Osteocyte (in vitro differentiated cells): ENCODE measurements at regions not wholly inside any gene's neighbourhood (a gene's known extent, or its start where the extent isn't known, plus 50 kb on each side); places are given as distances from the start of the nearest gene placed in this dataset.
"Not testable (repeated sequence)": the region's sequence is repeated elsewhere in the genome, so short reads cannot be mapped to it uniquely, and the experiment has no call there.

Source experiments
- DNase-seq: peaks from one replicate; pipeline ENCODE4 v3.0.0; 2021; ENCODE audit warnings: mixed read lengths; ENCODE audit not compliant: unreplicated experiment; ENCODE audit errors: extremely low spot score
- H3K27ac Mint-ChIP-seq: one replicate; pipeline ENCODE4 v1.8.0; 2021; ENCODE audit warnings: mild to moderate bottlenecking, mixed read lengths; ENCODE audit not compliant: unreplicated experiment
- H3K27me3 Mint-ChIP-seq: one replicate; pipeline ENCODE4 v1.8.0; 2021; ENCODE audit warnings: mixed read lengths; ENCODE audit not compliant: unreplicated experiment
- H3K36me3 Mint-ChIP-seq: one replicate; pipeline ENCODE4 v1.8.0; 2021; ENCODE audit warnings: mixed read lengths; ENCODE audit not compliant: unreplicated experiment
- H3K4me1 Mint-ChIP-seq: one replicate; pipeline ENCODE4 v1.8.0; 2021; ENCODE audit warnings: mixed read lengths; ENCODE audit not compliant: unreplicated experiment
- H3K4me3 Mint-ChIP-seq: one replicate; pipeline ENCODE4 v1.8.0; 2021; ENCODE audit warnings: mild to moderate bottlenecking, moderate library complexity, mixed read lengths; ENCODE audit not compliant: unreplicated experiment
- H3K9me3 Mint-ChIP-seq: one replicate; pipeline ENCODE4 v1.8.0; 2021; ENCODE audit warnings: mixed read lengths; ENCODE audit not compliant: unreplicated experiment
- TF ChIP-seq, protein P1 (sequence below): fragments of 200-600 bp; sonication (generic); IDR thresholded peaks from 2 replicates; pipeline ENCODE4 v1.5.0; 2021; ENCODE audit warnings: antibody characterized with exemption, mild to moderate bottlenecking, moderate library complexity

DNA sequence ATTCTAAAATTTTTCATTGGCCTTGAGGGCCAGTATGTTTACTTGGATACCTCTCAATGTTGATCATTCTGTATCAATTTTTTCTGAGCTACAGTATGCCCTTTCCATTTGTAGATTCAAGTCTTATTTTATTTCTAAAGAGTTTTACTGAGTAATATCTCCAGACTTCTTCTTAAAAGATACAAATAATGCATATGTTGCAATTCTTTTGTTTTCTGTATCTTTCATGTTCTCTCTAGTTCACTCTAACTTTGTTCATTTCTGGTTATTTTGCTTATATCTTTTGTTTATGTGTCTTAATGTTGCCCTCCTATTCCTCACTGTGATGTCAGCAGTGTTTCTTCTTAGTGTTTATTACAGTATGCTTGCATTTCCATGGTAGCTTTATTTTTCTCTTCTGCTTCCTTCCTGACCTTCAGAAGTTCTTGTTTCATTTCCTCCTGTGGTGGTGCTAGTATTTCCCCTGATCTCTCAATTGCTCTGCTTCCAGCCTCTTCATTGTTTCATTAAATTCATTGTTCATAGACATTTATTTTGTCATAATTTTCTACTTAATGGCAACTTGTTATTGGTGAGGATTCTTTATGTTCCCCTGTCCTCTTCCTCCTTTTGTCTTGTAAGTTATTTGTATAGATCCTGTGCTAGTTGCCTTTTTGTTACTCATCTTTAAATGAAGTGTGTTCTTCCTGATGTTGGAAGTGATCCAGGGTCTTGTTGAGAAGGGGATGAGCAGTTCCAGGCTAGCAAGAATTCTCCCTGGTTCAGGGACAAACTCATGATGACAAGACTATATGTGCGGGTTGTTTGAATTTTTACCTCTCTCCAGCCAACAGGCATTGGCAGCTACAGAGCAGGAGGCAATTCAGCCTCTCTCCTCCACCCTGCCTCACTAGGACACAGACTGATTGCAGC is 160.8 kb downstream of the DEPDC1B start:
- H3K36me3 Mint-ChIP-seq: peaks cover 2% of the 10 kb centered on the region

DNA sequence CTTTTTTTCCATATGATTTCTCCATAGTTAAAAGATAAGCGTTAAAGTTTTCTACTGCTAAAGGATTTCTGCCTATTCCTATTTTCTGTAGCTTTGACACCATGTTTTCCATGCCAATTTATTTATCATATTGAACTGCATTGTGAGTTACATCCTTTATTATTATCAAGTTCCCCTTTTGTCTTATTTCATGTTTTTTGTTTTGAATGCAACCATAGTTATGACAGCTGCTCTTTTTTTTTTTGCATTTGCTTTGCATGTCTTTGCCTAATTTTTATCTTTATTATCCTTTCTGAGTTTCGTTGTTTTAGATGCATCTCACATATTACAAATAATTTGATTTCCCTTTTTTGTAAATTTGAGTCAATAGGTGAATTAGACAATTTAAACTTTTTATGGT is 161.5 kb downstream of the DEPDC1B start:
- TF ChIP-seq, protein P1, sequence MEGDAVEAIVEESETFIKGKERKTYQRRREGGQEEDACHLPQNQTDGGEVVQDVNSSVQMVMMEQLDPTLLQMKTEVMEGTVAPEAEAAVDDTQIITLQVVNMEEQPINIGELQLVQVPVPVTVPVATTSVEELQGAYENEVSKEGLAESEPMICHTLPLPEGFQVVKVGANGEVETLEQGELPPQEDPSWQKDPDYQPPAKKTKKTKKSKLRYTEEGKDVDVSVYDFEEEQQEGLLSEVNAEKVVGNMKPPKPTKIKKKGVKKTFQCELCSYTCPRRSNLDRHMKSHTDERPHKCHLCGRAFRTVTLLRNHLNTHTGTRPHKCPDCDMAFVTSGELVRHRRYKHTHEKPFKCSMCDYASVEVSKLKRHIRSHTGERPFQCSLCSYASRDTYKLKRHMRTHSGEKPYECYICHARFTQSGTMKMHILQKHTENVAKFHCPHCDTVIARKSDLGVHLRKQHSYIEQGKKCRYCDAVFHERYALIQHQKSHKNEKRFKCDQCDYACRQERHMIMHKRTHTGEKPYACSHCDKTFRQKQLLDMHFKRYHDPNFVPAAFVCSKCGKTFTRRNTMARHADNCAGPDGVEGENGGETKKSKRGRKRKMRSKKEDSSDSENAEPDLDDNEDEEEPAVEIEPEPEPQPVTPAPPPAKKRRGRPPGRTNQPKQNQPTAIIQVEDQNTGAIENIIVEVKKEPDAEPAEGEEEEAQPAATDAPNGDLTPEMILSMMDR: no peak
- no peak for DNase-seq
- H3K27ac Mint-ChIP-seq: no peak overlapping the region
- peaks cover 29% of the 10 kb centered on the region for H3K4me1 Mint-ChIP-seq
- no peaks in the 10 kb centered on the region for H3K9me3 Mint-ChIP-seq
- H3K36me3 Mint-ChIP-seq: peaks cover 2% of the 10 kb centered on the region
- peaks cover 7% of the 10 kb centered on the region for H3K27me3 Mint-ChIP-seq
- H3K4me3 Mint-ChIP-seq: no peak overlapping the region

More for the DNA sequence above, 160.8 kb downstream of the DEPDC1B start:
- peaks cover 7% of the 10 kb centered on the region for H3K27me3 Mint-ChIP-seq
- no peak overlapping the region for H3K27ac Mint-ChIP-seq
- H3K4me1 Mint-ChIP-seq: peaks cover 29% of the 10 kb centered on the region
- H3K9me3 Mint-ChIP-seq: no peaks in the 10 kb centered on the region
- no peak for DNase-seq
- no peak overlapping the region for H3K4me3 Mint-ChIP-seq
- TF ChIP-seq, protein P1: no peak

DNA sequence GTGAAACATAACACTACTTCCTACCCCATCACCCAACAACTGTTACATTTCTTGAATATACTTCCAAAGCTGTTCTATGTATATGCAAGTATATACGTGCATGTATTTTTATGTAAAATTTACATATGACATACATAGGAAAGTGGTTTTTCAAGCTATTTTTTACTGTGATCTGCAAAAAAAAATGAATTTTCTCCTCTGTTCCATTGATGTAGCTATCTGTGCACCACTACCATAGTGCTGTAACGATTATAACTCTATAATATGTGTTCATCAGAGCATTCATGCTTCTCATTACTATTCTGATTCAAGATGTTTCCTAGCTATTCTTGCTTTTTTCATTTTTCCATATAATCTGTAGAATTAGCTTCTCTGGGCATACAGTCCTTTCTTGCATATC is 164.0 kb downstream of the DEPDC1B start:
- no peak overlapping the region for H3K4me3 Mint-ChIP-seq
- H3K36me3 Mint-ChIP-seq: peaks cover 2% of the 10 kb centered on the region
- TF ChIP-seq, protein P1: no peak

GRCh38 chr5:60535198-60535597 is 164.8 kb downstream of the DEPDC1B start:
- peaks cover 5% of the 10 kb centered on the region for H3K27me3 Mint-ChIP-seq
- TF ChIP-seq, protein P1: no peak
- peaks cover 2% of the 10 kb centered on the region for H3K36me3 Mint-ChIP-seq
- no peak overlapping the region for H3K4me3 Mint-ChIP-seq
- DNase-seq: no peak
- H3K27ac Mint-ChIP-seq: no peak overlapping the region
- H3K4me1 Mint-ChIP-seq: peaks cover 7% of the 10 kb centered on the region
- no peaks in the 10 kb centered on the region for H3K9me3 Mint-ChIP-seq

More for the DNA sequence above, 164.0 kb downstream of the DEPDC1B start:
- Mint-ChIP-seq H3K4me1 (peaks cover 13% of the 10 kb centered on the region), H3K27me3 (peaks cover 7% of the 10 kb centered on the region), H3K9me3 (no peaks in the 10 kb centered on the region), H3K27ac (no peak overlapping the region)
- DNase-seq: no peak

DNA sequence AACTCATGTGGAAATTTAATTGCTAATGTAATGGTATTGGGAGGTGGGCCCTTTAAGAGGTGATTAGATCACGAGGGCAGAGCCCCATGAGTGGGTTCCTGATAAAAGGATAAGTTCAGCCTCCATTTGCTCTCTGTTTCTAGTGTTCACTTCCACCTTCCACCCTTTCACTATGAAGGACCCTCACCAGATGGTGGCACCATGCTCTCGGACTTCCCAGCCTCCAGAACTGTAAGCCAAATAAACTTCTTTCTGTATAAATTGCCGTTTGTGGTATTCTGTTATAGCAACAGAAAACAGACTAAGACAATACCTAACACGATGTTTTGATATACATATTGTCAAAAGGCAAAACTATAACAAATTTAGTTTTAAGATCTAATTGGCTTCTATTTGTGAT is 166.2 kb downstream of the DEPDC1B start:
- Mint-ChIP-seq H3K36me3 (peaks cover 2% of the 10 kb centered on the region), H3K27ac (no peak overlapping the region), H3K4me3 (no peak overlapping the region), H3K4me1 (no peaks in the 10 kb centered on the region), H3K27me3 (peaks cover 5% of the 10 kb centered on the region), H3K9me3 (no peaks in the 10 kb centered on the region)
- DNase-seq: no peak
- TF ChIP-seq, protein P1: no peak

DNA sequence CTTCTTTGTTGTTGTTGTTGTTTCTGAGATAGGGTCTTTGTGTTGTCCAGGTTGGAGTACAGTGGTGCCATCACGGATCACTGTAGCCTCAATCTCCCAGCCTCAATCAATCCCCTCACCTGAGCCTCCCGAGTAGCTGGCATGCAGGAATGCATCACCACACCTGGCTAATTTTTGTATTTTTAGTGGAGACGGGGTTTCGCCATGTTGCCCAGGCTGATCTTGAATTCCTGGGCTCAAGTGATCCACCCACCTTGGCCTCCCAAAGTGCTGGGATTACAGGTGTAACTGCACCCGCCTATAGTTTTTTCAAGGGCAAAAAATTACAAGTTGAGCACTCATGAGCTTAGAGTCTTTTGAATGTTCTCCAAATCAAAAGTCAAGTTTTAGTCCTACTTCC is 167.2 kb downstream of the DEPDC1B start:
- not testable (repeated sequence) for H3K4me3 Mint-ChIP-seq, H3K4me1 Mint-ChIP-seq, H3K27me3 Mint-ChIP-seq, H3K27ac Mint-ChIP-seq, H3K9me3 Mint-ChIP-seq, DNase-seq, H3K36me3 Mint-ChIP-seq

GRCh38 chr5:60530144-60530848 is 169.7 kb downstream of the DEPDC1B start:
- H3K27ac Mint-ChIP-seq, H3K4me3 Mint-ChIP-seq, H3K27me3 Mint-ChIP-seq, H3K9me3 Mint-ChIP-seq, H3K4me1 Mint-ChIP-seq, DNase-seq, H3K36me3 Mint-ChIP-seq: not testable (repeated sequence)
